ENCODE measurements at regions not wholly inside any gene's neighbourhood (a gene's known extent, or its start where the extent isn't known, plus 50 kb on each side); places are given as distances from the start of the nearest gene placed in this dataset.

DNA sequence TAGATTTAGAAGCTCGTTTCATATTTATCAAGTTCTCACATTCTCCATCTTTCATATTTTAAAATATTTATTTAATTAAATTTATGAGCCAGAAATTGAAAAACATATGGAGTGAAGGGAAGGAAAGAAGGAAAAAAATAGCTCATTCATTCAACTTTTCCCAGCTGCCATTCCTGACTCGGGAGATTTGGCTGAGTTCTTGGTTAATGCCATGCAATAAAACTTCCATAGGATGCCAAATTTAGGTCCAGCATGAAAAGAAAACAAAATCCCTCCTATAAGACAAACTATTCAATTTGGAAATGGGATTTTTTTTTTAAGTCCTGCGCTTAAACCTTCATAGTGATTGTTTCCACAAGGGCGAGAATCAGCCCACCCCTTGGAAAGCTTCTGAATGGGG is 426.1 kb upstream of the TNP1 start:
- no peak overlapping the region for H3K27ac ChIP-seq
- no peak overlapping the region for H3K4me3 ChIP-seq
- H3K4me1 ChIP-seq: no peaks in the 10 kb centered on the region
- no peaks in the 10 kb centered on the region for H3K9me3 ChIP-seq
- no peaks in the 10 kb centered on the region for H3K36me3 ChIP-seq (ENCODE audit: insufficient read depth in 1 of 2, low read depth in 1 of 2)
- 84 to 92% (median 85%) methylated on average over 4 of the region's 4 CpGs for WGBS, 3 donors
- intact Hi-C loops (cut with DNase I): no loop called here
- H3K27me3 ChIP-seq (ENCODE audit: insufficient read depth in 3 of 3, low read length in 2 of 3): no peaks in the 10 kb centered on the region
- TF ChIP-seq, protein P1, sequence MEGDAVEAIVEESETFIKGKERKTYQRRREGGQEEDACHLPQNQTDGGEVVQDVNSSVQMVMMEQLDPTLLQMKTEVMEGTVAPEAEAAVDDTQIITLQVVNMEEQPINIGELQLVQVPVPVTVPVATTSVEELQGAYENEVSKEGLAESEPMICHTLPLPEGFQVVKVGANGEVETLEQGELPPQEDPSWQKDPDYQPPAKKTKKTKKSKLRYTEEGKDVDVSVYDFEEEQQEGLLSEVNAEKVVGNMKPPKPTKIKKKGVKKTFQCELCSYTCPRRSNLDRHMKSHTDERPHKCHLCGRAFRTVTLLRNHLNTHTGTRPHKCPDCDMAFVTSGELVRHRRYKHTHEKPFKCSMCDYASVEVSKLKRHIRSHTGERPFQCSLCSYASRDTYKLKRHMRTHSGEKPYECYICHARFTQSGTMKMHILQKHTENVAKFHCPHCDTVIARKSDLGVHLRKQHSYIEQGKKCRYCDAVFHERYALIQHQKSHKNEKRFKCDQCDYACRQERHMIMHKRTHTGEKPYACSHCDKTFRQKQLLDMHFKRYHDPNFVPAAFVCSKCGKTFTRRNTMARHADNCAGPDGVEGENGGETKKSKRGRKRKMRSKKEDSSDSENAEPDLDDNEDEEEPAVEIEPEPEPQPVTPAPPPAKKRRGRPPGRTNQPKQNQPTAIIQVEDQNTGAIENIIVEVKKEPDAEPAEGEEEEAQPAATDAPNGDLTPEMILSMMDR (IDR thresholded peaks at IDR 0.05): no peak
- DNase-seq: no peak
- ATAC-seq: no peak

GRCh38 chr2:217283460-217283859 is 423.6 kb upstream of the TNP1 start:
- DNase-seq (no peak), ATAC-seq (no peak)
- Histone ChIP-seq H3K9me3 (no peaks in the 10 kb centered on the region), H3K27ac (no peak overlapping the region), H3K27me3 (ENCODE audit: insufficient read depth in 3 of 3, low read length in 2 of 3) (no peaks in the 10 kb centered on the region), H3K4me3 (no peak overlapping the region), H3K36me3 (ENCODE audit: insufficient read depth in 1 of 2, low read depth in 1 of 2) (no peaks in the 10 kb centered on the region), H3K4me1 (peaks cover 5% of the 10 kb centered on the region)
- intact Hi-C loops (cut with DNase I): no loop called here
- WGBS, 3 donors: 62 to 82% (median 71%) methylated on average over 6 of the region's 6 CpGs
- TF ChIP-seq, protein P1 (IDR thresholded peaks at IDR 0.05): no peak

DNA sequence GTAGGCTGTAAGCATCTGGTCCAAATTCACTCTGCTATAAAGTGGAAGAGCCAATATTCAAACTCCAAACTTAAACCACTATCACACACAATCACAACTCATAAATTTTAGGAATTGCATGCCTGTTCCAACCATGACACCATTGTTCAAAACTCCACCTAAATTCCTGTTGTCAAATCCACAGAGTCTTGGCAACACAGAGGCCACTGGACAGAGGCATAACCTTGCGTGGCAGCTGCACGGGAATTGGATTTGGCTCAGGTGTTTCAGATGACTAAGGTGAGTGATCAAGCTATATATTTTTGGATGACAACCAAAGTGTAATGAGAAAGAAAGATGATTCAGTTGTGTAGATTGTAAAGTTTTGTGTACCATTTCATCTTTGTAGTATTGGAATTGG is 422.7 kb upstream of the TNP1 start:
- TF ChIP-seq, protein P1 (IDR thresholded peaks at IDR 0.05): no peak
- Histone ChIP-seq H3K27ac (no peak overlapping the region), H3K27me3 (ENCODE audit: insufficient read depth in 3 of 3, low read length in 2 of 3) (no peaks in the 10 kb centered on the region), H3K9me3 (no peaks in the 10 kb centered on the region), H3K4me3 (no peak overlapping the region), H3K36me3 (ENCODE audit: insufficient read depth in 1 of 2, low read depth in 1 of 2) (no peaks in the 10 kb centered on the region), H3K4me1 (peaks cover 5% of the 10 kb centered on the region)
- intact Hi-C loops (cut with DNase I): no loop called here
- 48 to 83% (median 69%) methylated on average over 2 of the region's 2 CpGs for WGBS, 3 donors
- DNase-seq: no peak
- no peak for ATAC-seq

- intact Hi-C loops (cut with DNase I): loop anchor here in 1 of 2 donors (1.0 kb wide), 1 partner anchor 46 kb away; no protein-coding TSS in a partner anchor
- Histone ChIP-seq H3K9me3 (no peaks in the 10 kb centered on the region), H3K27ac (peak overlapping the region; percentile 53), H3K36me3 (ENCODE audit: insufficient read depth in 1 of 2, low read depth in 1 of 2) (no peaks in the 10 kb centered on the region), H3K27me3 (ENCODE audit: insufficient read depth in 3 of 3, low read length in 2 of 3) (no peaks in the 10 kb centered on the region), H3K4me3 (no peak overlapping the region), H3K4me1 (peaks cover 5% of the 10 kb centered on the region)
- DNase-seq (no peak), ATAC-seq (peak; percentile 84 to 90 (median 88))
- TF ChIP-seq, protein P1 (IDR thresholded peaks at IDR 0.05): no peak
These were observed 419.7 kb upstream of the TNP1 start for GRCh38 chr2:217279556-217279955.

DNA sequence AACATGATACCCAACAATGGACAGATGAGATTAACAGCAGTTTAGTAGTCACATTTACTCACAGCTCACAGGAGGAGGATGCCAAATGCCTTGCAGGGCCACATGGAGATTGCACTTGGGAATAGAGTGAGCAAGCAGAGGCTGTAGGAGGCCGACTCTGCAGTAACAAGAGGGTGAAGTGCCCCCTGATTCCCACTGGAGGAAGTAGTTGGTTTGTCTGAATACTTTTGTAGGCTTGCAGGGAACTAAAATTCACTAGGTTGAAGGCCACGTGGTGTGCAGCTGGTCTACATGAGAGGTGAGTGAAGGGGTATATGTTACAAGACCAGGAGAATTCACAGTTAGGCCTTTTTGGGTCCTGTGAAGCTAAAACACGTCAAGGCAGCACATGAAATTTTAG is 419.3 kb upstream of the TNP1 start:
- intact Hi-C loops (cut with DNase I): loop anchor here in 1 of 2 donors (1.0 kb wide), 1 partner anchor 46 kb away; no protein-coding TSS in a partner anchor
- H3K9me3 ChIP-seq: no peaks in the 10 kb centered on the region
- no peak overlapping the region for H3K4me3 ChIP-seq
- TF ChIP-seq, protein P1 (IDR thresholded peaks at IDR 0.05): no peak
- peak in 3 of 4 donors; percentile 11 to 35 (median 22) for ATAC-seq
- no peak for DNase-seq
- no peaks in the 10 kb centered on the region for H3K27me3 ChIP-seq (ENCODE audit: insufficient read depth in 3 of 3, low read length in 2 of 3)
- H3K36me3 ChIP-seq (ENCODE audit: insufficient read depth in 1 of 2, low read depth in 1 of 2): no peaks in the 10 kb centered on the region
- WGBS, 3 donors: 58 to 64% (median 59%) methylated on average over 3 of the region's 3 CpGs
- peak overlapping the region; percentile 53 for H3K27ac ChIP-seq
- peaks cover 9% of the 10 kb centered on the region for H3K4me1 ChIP-seq

All from psoas muscle (tissue), 7 donors.